ENCODE measurements at regions not wholly inside any gene's neighbourhood (a gene's known extent, or its start where the extent isn't known, plus 50 kb on each side); places are given as distances from the start of the nearest gene placed in this dataset.

DNA sequence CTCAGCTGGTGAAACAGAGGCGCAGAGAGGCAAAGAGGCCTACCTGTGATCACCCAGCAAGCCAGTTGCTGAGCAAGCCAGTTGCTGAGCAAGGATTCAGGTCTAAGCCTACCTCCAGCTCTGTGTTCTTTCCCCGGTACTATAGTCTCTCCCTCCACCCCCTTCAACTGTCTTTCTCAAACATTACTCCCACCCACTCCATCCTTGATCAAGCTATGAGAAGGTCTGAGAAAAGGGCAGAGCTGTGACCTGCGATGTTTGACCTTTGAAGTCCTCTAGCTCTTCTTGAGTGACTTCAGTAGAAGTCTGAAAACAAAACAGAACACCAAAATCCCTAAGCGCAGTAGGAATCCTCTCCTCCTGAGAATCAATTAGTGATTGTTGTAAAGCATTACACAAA lies 665.2 kb upstream of the ID2 start:
- DNase-seq, result no peak
- H3K27ac ChIP-seq, result no peak overlapping the region

DNA sequence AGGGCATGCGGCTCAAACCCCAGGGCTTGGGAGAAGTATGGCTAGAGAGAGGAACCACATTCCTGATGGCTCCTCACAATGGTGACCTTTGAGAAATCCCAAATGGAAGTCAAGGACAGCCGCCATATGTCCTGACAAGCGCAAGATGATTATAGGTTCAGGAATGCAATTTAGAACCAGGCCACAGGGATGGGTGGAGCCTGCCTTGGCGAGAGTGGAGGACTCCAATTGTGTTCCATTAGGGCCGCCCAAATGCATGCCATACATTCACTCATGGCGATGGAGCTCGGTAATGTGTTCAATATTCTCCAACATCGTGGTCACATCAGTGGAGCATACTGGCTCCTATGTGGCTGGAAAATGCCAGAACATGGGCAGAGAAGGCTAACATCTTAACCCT lies 662.9 kb upstream of the ID2 start:
- Histone ChIP-seq H3K4me3 (no peak overlapping the region), H3K27ac (no peak overlapping the region), H3K27me3 (no peaks in the 10 kb centered on the region), H3K9me3 (no peaks in the 10 kb centered on the region), H3K4me1 (no peaks in the 10 kb centered on the region), H3K36me3 (no peaks in the 10 kb centered on the region)
- TF ChIP-seq, protein P1, sequence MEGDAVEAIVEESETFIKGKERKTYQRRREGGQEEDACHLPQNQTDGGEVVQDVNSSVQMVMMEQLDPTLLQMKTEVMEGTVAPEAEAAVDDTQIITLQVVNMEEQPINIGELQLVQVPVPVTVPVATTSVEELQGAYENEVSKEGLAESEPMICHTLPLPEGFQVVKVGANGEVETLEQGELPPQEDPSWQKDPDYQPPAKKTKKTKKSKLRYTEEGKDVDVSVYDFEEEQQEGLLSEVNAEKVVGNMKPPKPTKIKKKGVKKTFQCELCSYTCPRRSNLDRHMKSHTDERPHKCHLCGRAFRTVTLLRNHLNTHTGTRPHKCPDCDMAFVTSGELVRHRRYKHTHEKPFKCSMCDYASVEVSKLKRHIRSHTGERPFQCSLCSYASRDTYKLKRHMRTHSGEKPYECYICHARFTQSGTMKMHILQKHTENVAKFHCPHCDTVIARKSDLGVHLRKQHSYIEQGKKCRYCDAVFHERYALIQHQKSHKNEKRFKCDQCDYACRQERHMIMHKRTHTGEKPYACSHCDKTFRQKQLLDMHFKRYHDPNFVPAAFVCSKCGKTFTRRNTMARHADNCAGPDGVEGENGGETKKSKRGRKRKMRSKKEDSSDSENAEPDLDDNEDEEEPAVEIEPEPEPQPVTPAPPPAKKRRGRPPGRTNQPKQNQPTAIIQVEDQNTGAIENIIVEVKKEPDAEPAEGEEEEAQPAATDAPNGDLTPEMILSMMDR (IDR thresholded peaks at IDR 0.05), result no peak
- intact Hi-C loops (cut with DNase I; ENCODE audit: low total_unique reads), result no loop called here
- DNase-seq, result no peak

More for the DNA sequence above, 665.2 kb upstream of the ID2 start:
- no peak for TF ChIP-seq POLR2A (IDR thresholded peaks at IDR 0.05)
- TF ChIP-seq, protein P1 (IDR thresholded peaks at IDR 0.05), result no peak
- Histone ChIP-seq H3K27me3 (no peaks in the 10 kb centered on the region), H3K4me3 (no peak overlapping the region), H3K9me3 (no peaks in the 10 kb centered on the region), H3K4me1 (no peaks in the 10 kb centered on the region), H3K36me3 (no peaks in the 10 kb centered on the region)
- intact Hi-C loops (cut with DNase I; ENCODE audit: low total_unique reads), result no loop called here

DNA sequence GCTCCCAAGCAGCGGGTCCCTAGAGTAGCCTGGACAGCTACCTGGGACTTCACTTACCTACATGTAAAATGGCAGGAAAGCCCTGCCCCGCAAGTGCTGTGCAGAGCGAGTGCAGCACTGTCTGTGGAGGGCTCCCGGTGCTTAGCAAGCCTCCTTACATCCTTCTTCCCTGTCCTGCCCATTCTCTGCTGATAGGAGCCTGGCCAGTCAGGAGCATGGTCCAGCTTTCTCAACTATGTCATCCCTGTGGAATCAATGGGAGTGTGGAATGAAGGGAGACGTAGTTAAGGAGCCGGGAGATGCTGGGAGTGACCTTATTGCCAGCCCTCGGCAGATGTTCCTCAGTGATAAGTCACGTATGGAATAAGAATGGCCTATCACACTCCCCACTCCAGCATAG lies 661.9 kb upstream of the ID2 start:
- no peaks in the 10 kb centered on the region for H3K4me1 ChIP-seq
- H3K4me3 ChIP-seq, result no peak overlapping the region
- no peak for DNase-seq
- intact Hi-C loops (cut with DNase I; ENCODE audit: low total_unique reads), result no loop called here
- H3K27me3 ChIP-seq, result no peaks in the 10 kb centered on the region
- H3K36me3 ChIP-seq, result no peaks in the 10 kb centered on the region
- H3K27ac ChIP-seq, result no peak overlapping the region
- H3K9me3 ChIP-seq, result no peaks in the 10 kb centered on the region
- no peak for TF ChIP-seq POLR2A (IDR thresholded peaks at IDR 0.05)
- TF ChIP-seq, protein P1 (IDR thresholded peaks at IDR 0.05), result no peak

DNA sequence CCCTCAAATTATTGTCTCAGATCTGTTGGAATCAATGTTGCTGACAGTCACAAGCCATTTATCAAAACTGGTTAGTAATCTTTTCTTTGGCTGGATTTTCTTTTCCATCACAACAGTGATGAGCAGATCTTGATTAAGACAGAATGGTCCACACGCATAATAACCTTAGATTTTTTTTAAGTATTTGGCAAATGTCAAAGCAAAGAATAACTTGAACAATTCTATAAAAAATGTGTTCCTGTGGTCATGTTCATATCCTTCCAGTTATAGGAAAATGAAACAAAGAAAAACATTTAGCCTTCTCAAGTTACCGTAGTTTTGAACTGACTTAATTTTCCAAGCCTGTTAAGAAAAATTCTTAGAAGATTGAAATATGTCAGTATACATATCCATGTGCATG lies 659.9 kb upstream of the ID2 start:
- Histone ChIP-seq H3K27ac (no peak overlapping the region), H3K27me3 (no peaks in the 10 kb centered on the region), H3K9me3 (no peaks in the 10 kb centered on the region), H3K4me1 (no peaks in the 10 kb centered on the region), H3K36me3 (no peaks in the 10 kb centered on the region), H3K4me3 (no peak overlapping the region)
- intact Hi-C loops (cut with DNase I; ENCODE audit: low total_unique reads), result no loop called here
- TF ChIP-seq, protein P1 (IDR thresholded peaks at IDR 0.05), result no peak
- no peak for TF ChIP-seq POLR2A (IDR thresholded peaks at IDR 0.05)
- no peak for DNase-seq

DNA sequence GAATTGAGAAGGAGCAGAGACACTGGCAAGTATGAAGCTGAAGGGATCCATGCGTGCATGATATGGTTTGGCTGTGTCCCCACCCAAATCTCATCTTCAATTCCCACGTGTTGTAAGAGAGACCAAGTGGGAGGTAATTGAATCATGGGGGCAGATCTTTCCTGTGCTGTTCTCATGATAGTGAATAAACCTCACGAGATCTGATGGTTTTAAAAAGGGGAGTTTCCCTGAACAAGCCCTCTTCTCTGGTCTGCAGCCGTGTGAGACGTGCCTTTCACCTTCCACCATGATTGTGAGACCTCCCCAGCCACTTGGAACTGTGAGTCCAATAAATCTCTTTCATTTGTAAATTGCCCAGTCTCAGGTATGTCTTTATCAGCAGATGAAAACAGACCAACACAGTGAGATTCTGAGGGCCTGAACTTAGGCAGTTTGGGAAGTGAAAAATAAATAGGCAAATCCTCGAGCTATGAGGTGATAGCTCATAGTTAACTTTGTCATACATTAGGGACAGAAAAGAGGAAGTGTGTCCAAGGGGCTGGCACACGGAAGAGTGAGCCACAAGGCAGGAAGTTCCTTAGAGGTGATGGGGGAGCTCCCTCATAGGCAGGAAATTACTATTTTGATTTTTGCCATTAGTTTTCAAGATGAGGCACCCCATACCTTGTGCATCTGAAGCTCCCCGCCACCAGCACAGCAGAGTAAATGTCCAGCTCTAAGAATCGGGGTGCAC lies 658.8 kb upstream of the ID2 start:
- Histone ChIP-seq H3K27ac (no peak overlapping the region), H3K4me3 (no peak overlapping the region), H3K36me3 (no peaks in the 10 kb centered on the region), H3K27me3 (no peaks in the 10 kb centered on the region), H3K4me1 (no peaks in the 10 kb centered on the region), H3K9me3 (no peaks in the 10 kb centered on the region)
- no peak for TF ChIP-seq POLR2A (IDR thresholded peaks at IDR 0.05)
- TF ChIP-seq, protein P1 (IDR thresholded peaks at IDR 0.05), result no peak
- intact Hi-C loops (cut with DNase I; ENCODE audit: low total_unique reads), result no loop called here
- DNase-seq, result no peak
